ENCODE measurements at regions not wholly inside any gene's neighbourhood (a gene's known extent, or its start where the extent isn't known, plus 50 kb on each side); places are given as distances from the start of the nearest gene placed in this dataset.

DNA sequence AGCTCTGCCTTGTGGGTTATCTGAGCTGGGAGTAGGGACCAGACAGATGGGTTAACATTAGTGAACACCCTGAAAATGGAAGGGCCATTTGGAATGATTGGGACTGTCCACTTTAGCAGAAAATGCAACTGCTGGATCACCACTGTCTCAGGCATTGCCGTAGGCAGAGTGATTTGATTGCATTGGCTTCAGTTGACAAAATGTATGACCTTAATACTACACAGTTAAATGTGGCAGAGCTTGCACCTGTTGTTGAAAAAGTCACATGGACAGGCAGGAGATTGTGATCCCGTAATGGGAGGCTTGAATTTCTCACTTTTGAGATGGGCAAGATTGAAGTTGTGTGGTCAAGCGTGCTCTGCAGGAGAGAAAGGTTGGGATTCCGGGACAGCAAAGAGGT, 166.5 kb upstream of the PUDP start:
- Histone ChIP-seq H3K79me1 (ENCODE audit: insufficient read depth, low read depth, low read length, poor library complexity, severe bottlenecking) (no peaks in the 10 kb centered on the region), H3K27me3 (ENCODE audit: insufficient read depth, low read length) (no peaks in the 10 kb centered on the region), H3K23ac (ENCODE audit: insufficient read length, low read depth, low read length) (no peak overlapping the region), H2BK15ac (ENCODE audit: low read depth, low read length) (no peak overlapping the region), H3K4me2 (ENCODE audit: insufficient read depth, insufficient read length, low read length) (no peak overlapping the region), H3K4ac (ENCODE audit: low read depth, low read length) (no peak overlapping the region), H3K79me2 (ENCODE audit: insufficient read depth, low read length) (no peaks in the 10 kb centered on the region), H4K20me1 (ENCODE audit: control insufficient read depth, insufficient read depth, insufficient read length) (no peaks in the 10 kb centered on the region), H2BK120ac (ENCODE audit: low read depth, low read length, poor library complexity, severe bottlenecking) (no peak overlapping the region), H3K18ac (ENCODE audit: insufficient read length, low read depth, low read length) (no peak overlapping the region), H4K91ac (ENCODE audit: insufficient read length, low read depth, low read length) (no peak overlapping the region), H2BK5ac (ENCODE audit: insufficient read length, low read length) (no peak overlapping the region), H3K4me1 (ENCODE audit: insufficient read depth, low read length) (no peaks in the 10 kb centered on the region), H4K5ac (ENCODE audit: insufficient read length, low read depth, low read length) (no peak overlapping the region), H4K8ac (replicated peaks; ENCODE audit: insufficient read length, low read depth, low read length) (no peak overlapping the region), H3K9ac (ENCODE audit: extremely low read depth, insufficient read length, low read length) (no peak overlapping the region), H2BK12ac (ENCODE audit: insufficient read length, low read depth, low read length) (no peak overlapping the region), H2AFZ (ENCODE audit: low read length) (no peak overlapping the region), H3K9me3 (ENCODE audit: control insufficient read depth, low read depth, low read length) (no peaks in the 10 kb centered on the region), H3K56ac (ENCODE audit: insufficient read length, low read depth, low read length) (no peak overlapping the region), H2AK5ac (ENCODE audit: insufficient read length, low read length) (no peak overlapping the region), H3T11ph (ENCODE audit: low read length) (no peak overlapping the region), H2BK20ac (ENCODE audit: low read depth, low read length, poor library complexity, severe bottlenecking) (no peak overlapping the region), H3K23me2 (ENCODE audit: insufficient read length, low read depth, low read length, poor library complexity, severe bottlenecking) (no peaks in the 10 kb centered on the region), H3K14ac (ENCODE audit: insufficient read depth, low read length) (no peak overlapping the region), H3K27ac (ENCODE audit: insufficient read length, low read depth, low read length) (no peak overlapping the region)
- Mint-ChIP-seq H3K4me3 (no peak overlapping the region), H3K9me3 (no peaks in the 10 kb centered on the region; a peak in 1 of 5 replicates), H3K4me1 (no peaks in the 10 kb centered on the region), H3K36me3 (ENCODE audit: insufficient read depth in 1 of 3, low read depth in 3 of 3) (no peaks in the 10 kb centered on the region; a peak in 1 of 7 replicates), H3K27me3 (ENCODE audit: low read depth) (no peaks in the 10 kb centered on the region), H3K27ac (no peak overlapping the region)
- TF ChIP-seq, protein P1, sequence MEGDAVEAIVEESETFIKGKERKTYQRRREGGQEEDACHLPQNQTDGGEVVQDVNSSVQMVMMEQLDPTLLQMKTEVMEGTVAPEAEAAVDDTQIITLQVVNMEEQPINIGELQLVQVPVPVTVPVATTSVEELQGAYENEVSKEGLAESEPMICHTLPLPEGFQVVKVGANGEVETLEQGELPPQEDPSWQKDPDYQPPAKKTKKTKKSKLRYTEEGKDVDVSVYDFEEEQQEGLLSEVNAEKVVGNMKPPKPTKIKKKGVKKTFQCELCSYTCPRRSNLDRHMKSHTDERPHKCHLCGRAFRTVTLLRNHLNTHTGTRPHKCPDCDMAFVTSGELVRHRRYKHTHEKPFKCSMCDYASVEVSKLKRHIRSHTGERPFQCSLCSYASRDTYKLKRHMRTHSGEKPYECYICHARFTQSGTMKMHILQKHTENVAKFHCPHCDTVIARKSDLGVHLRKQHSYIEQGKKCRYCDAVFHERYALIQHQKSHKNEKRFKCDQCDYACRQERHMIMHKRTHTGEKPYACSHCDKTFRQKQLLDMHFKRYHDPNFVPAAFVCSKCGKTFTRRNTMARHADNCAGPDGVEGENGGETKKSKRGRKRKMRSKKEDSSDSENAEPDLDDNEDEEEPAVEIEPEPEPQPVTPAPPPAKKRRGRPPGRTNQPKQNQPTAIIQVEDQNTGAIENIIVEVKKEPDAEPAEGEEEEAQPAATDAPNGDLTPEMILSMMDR (conservative IDR thresholded peaks at IDR 0.05): no peak
- no CpG with 5 or more reads among the region's 4 CpGs for WGBS (ENCODE audit: extremely low coverage, insufficient read length, low lambda C conversion rate)
- no peak for DNase-seq

Measured in H9 (cell line).